ENCODE measurements at regions not wholly inside any gene's neighbourhood (a gene's known extent, or its start where the extent isn't known, plus 50 kb on each side); places are given as distances from the start of the nearest gene placed in this dataset.
A peak's percentile ranks its signal among the peaks of the same experiment; 100 is the strongest.

GRCh38 chr3:148042663-148043445, 633.7 kb downstream of the ZIC1 start:
- no peak for DNase-seq

- no peak for DNase-seq
Measured at GRCh38 chr3:148044151-148044550, 635.0 kb downstream of the ZIC1 start.

- DNase-seq, result no peak
Measured at GRCh38 chr3:148054999-148055398, 642.7 kb upstream of the AGTR1 start.

DNA sequence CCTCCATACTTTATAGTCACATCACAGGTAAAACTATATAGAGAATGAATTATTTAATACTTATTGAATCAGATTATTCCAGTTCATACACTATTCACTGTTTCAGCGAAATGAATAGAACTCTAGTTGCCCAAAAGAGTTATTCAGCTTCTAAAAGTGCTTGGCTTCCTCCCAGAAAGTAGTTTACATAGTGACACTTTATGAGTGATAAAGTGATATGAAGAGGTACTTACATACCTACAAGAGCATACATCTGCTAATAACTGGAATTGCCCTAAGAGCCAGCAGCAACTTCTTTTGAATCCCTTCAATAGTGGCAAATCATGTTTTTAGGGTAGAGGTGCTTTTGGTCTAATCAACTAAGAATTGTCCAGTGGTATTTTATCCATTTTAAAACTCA, 635.1 kb upstream of the AGTR1 start:
- DNase-seq, result no peak

DNA sequence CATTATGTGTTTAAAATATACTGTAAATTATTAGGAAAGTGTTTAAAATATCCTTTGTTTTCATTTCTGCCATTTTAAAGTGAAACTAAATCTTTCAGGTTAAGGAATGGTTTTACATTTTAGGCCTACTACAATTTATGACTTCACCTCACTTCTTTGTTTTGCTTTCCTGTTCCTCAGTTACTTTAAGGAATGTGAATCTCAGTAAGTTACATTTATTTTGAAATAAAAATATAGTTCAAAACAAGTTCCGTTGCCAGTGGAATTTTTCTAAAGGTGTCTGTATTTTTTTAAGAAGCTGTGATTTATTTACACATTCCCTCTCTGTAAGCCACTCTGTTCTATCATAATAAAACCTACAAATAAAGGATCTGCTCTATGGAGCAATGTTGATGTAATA, 630.9 kb upstream of the AGTR1 start:
- DNase-seq, result no peak

GRCh38 chr3:148068466-148068865, 629.2 kb upstream of the AGTR1 start:
- no peak for DNase-seq

DNA sequence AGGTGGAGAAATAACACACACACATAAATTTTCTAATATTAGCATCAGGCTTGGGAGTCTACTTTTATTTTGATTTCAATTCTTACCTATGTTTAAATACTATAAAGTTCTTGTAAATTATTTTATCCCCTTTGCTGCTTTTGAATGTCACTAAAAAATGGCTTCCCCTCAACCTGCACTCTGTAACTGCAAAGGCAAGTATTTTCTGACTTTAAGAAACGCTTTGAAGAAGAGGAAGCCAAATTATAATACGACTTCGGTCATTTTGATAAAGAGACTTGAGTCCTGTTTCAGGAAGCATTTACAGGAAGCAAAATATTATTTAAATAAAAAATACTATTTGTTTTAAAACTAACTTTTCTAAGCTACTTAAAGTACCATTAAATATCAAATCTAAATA, 627.7 kb upstream of the AGTR1 start:
- DNase-seq, result no peak

- DNase-seq, result no peak
Measured at GRCh38 chr3:148073721-148074456, 623.8 kb upstream of the AGTR1 start.

GRCh38 chr3:148074946-148075345, 622.8 kb upstream of the AGTR1 start:
- peak; percentile 27 for DNase-seq

GRCh38 chr3:148075771-148076716, 621.7 kb upstream of the AGTR1 start:
- peak; percentile 10 for DNase-seq

DNA sequence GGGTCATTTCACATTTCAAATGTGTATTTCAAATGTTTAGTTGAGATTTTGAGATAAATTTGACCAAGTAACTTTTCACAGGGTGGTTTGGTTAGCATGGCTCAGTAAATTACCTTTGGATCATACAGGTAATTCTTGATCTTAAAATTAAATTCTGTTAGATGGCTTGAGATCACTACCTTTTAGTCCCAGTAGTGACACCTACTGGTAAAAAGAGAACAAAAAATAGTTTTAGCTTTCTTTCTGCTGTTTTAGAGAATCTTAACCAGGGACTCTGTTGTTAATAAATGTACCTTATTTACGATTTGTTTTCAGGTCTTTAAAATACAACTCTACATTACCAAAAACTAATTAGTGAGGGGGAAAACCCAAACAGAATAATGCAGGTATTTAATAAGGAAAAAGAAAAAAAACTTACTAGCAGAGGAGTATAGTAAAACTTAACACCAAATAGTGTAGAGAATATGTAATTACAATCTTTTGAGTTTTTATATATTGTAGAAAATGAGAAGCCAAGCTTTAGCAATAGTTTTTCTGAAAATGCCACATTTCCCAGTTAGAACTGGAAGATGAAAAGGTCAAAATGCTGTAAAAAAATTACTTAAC, 620.3 kb upstream of the AGTR1 start:
- DNase-seq, result no peak

GRCh38 chr3:148077965-148078364, 619.7 kb upstream of the AGTR1 start:
- DNase-seq, result no peak

- DNase-seq, result no peak
Measured at GRCh38 chr3:148078658-148079057, 619.0 kb upstream of the AGTR1 start.

DNA sequence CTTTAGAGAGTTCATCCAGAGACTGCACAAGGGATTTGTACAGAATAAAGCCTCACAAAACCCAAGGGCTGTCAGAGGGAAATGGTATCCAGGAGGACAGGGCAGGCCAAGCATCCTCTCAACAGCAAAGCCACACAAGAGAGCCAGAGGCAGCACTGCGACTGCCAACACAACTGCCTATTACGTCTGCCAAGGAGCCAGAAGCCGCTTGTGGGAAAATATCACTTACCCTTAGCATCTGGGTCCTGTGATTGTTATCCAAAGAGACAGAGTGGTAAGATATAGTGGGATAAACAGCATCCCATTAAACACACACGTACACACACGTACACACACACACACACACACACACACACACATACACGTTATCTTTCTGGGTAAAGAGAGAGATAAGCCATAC, 618.3 kb upstream of the AGTR1 start:
- no peak for DNase-seq

- no peak for DNase-seq
Measured at GRCh38 chr3:148081926-148082325, 615.8 kb upstream of the AGTR1 start.

GRCh38 chr3:148082506-148083280, 615.0 kb upstream of the AGTR1 start:
- DNase-seq, result no peak

- no peak for DNase-seq
Measured at GRCh38 chr3:148083526-148084182, 614.0 kb upstream of the AGTR1 start.

DNA sequence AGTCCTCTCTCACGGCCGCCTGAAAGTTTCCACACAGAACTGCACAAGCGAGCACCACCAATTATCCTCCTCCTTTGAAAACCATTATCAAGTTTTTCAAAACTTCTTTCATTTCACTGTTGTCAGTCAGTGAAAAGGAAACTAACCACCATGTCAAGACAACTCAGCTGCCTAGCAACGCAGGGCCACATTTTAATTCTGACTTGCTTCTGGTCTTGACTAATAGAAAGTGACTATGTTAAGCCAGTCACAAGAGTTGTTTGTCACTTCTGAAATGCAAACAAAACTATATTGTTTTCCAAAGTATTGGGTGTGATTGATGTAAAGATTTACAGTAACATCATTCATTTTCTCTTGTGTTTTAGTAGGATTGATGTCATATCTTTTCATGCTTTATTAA, 612.8 kb upstream of the AGTR1 start:
- no peak for DNase-seq

- DNase-seq, result no peak
Measured at GRCh38 chr3:148087601-148088371, 609.9 kb upstream of the AGTR1 start.

DNA sequence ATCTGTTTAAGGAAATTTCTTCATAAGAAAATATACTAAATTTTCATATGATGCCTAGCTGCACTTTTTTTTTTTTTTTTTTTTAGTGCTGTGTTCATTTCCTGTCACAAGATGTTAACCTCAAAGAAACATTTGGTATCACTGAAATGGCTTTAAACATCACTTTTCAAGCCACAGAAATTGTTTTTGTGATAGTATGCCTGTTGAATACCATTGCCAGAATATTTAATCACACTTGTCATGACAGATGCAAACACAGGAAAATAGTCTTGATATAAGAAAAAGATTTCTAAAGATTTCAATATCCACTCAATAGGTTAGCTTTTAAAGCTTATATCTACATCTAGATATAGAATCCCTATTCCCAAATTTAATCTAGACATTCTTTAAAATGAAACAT, 608.5 kb upstream of the AGTR1 start:
- DNase-seq, result no peak

DNA sequence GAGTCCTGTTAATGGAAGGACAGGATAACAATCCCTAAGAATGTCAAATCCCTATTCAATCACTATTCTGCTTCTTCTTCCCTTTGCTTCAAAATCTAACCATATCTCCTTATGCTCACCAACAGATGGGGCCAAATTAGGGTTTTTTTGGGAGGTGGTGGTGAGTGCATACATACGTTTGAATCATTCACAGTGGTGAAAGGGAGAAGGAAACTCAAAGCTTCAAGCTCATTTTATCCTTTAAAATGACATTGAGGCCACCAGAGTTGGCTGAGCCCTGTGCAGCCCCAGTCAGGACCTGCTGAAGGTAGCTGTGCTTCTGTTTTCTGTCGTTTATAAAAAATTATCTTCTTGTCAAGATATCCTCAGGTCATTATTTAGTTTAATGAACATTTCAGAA, 607.5 kb upstream of the AGTR1 start:
- DNase-seq, result no peak

Data from NCI-H2171 treated with DMSO at 0.1 percent for 48 hours (cell line).